Adrenal gland (tissue), 9 donors: ENCODE measurements at regions not wholly inside any gene's neighbourhood (a gene's known extent, or its start where the extent isn't known, plus 50 kb on each side); places are given as distances from the start of the nearest gene placed in this dataset.

Source experiments
- DNase-seq, 7 donors: peaks; one replicate each; pipeline ENCODE4 v3.0.0-alpha.2; 2019 to 2020
- H3K27ac ChIP-seq, 5 donors: fragments of 200-600 bp; sonication (generic) in 4 of 5; 1 replicate in 3 of 5; 2 replicates in 2 of 5; pipeline versions ENCODE4 v1.5.1 to v1.8.0; 2016 to 2020; ENCODE audit warnings: mild to moderate bottlenecking in 1 of 5
- H3K27me3 ChIP-seq: fragments of 200-600 bp; 2 replicates; pipeline ENCODE4 v1.8.0; 2021
- H3K36me3 ChIP-seq, 2 donors: fragments of 200-600 bp; replicated peaks in 1 of 2; 1 replicate in 1 of 2; 2 replicates in 1 of 2; pipeline versions ENCODE4 v1.5.1 to v1.8.0; 2018 to 2022
- H3K4me1 ChIP-seq, 2 donors: fragments of 200-600 bp; replicated peaks in 1 of 2; 1 replicate in 1 of 2; 2 replicates in 1 of 2; pipeline versions ENCODE4 v1.5.1 to v1.8.0; 2018 to 2021
- H3K4me3 ChIP-seq, 4 donors: fragments of 200-600 bp; sonication (generic) in 3 of 4; one replicate each; pipeline ENCODE4 v1.5.1; 2016 to 2018
- H3K9me3 ChIP-seq, 3 donors: fragments of 200-600 bp; sonication (generic) in 1 of 3; replicated peaks in 1 of 3; 1 replicate in 2 of 3; 2 replicates in 1 of 3; pipeline versions ENCODE4 v1.5.1 to v1.8.0; 2016 to 2021
- POLR2A ChIP-seq, 2 donors: fragments of 450-650 bp; IDR thresholded peaks; one replicate each; pipeline ENCODE4 v1.6.1; 2017; ENCODE audit warnings: antibody characterized with exemption in 2 of 2, mild to moderate bottlenecking in 2 of 2, moderate library complexity in 1 of 2
- WGBS, 4 donors: extraction: QIAGEN DNeasy Blood & Tissue Kit in 2 of 4; methylation state at CpG; one replicate each; pipeline versions ENCODE4 v1.1.5 to v1.1.7; 2013 to 2017; 5-methylcytosine and 5-hydroxymethylcytosine counted together
- intact Hi-C, 2 donors: fragments of 100-400 bp; cut with DNase I; formaldehyde crosslinking; loops; one replicate each; pipeline versions ENCODE4 v1.14.1 to v1.15.0; 2022 to 2023
- TF ChIP-seq, protein P1 (sequence below), 6 experiments: fragments of 450-650 bp in 4 of 6; fragments of 200-600 bp in 2 of 6; sonication (generic) in 1 of 6; IDR thresholded peaks; 1 replicate in 5 of 6; 2 replicates in 1 of 6; pipeline versions ENCODE4 v1.5.1 to v1.8.0; 2016 to 2021; ENCODE audit warnings: antibody characterized with exemption in 6 of 6, mild to moderate bottlenecking in 2 of 6, moderate library complexity in 1 of 6
- donor health status: healthy with polysubstance abuse.
- donor health status: Bipolar disorder and iron deficiency.
- donor health status: DM: yes; HTN: yes; CAD: no.
- donor health status: DM: no; HTN: no; CAD: no.
- donor health status: DM: no; HTN: no; CAD: no.

DNA sequence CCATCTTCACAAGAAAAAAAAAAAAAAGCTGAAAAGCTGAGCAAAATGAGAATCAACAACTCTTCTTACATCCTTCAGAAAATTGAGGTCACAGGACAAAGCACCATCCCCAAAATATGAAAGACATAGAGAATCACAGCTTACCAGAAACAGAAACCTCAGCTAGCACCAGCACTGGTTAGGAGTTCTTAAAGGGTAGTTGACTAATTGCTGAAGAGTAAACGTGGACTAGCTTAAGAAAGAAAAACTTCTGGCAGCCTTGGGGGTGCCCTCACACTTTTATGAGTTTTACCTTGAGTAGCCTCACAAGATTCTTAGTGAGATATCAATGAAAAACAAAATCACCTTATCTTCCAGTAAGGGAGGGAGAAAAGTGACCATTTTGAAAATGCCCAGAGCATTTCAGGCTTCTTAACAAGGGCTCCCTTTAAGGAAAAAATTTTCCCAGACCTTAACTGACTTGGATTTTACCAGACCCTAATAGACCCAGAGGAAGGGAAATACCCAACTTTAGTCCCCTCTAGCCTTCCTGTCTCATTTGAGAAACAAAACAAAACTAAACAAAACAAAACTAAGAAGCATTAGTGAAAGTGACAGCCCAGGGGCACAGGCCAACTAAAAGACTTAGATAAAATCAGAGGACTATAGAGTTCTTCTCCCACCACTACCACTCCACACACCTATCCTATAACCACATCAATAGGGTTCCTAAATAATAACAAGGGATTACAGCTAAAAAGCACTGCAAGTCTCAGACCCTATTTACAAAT lies 888.6 kb downstream of the DIAPH3 start:
- intact Hi-C loops = no loop called here
- Histone ChIP-seq H3K36me3 (no peaks in the 10 kb centered on the region), H3K4me3 (no peak overlapping the region), H3K27ac (no peak overlapping the region), H3K27me3 (no peaks in the 10 kb centered on the region), H3K4me1 (no peaks in the 10 kb centered on the region), H3K9me3 (no peaks in the 10 kb centered on the region)
- 20 to 45% (median 23%) methylated on average over 1 of the region's 1 CpG for WGBS, 4 donors
- no peak for TF ChIP-seq POLR2A (IDR thresholded peaks at IDR 0.05)
- no peak for DNase-seq

GRCh38 chr13:59276436-59276835 lies 887.3 kb downstream of the DIAPH3 start:
- Histone ChIP-seq H3K27ac (no peak overlapping the region), H3K4me1 (no peaks in the 10 kb centered on the region), H3K9me3 (no peaks in the 10 kb centered on the region), H3K4me3 (no peak overlapping the region), H3K27me3 (no peaks in the 10 kb centered on the region), H3K36me3 (no peaks in the 10 kb centered on the region)
- no peak for DNase-seq
- TF ChIP-seq POLR2A (IDR thresholded peaks at IDR 0.05) = no peak
- TF ChIP-seq, protein P1, sequence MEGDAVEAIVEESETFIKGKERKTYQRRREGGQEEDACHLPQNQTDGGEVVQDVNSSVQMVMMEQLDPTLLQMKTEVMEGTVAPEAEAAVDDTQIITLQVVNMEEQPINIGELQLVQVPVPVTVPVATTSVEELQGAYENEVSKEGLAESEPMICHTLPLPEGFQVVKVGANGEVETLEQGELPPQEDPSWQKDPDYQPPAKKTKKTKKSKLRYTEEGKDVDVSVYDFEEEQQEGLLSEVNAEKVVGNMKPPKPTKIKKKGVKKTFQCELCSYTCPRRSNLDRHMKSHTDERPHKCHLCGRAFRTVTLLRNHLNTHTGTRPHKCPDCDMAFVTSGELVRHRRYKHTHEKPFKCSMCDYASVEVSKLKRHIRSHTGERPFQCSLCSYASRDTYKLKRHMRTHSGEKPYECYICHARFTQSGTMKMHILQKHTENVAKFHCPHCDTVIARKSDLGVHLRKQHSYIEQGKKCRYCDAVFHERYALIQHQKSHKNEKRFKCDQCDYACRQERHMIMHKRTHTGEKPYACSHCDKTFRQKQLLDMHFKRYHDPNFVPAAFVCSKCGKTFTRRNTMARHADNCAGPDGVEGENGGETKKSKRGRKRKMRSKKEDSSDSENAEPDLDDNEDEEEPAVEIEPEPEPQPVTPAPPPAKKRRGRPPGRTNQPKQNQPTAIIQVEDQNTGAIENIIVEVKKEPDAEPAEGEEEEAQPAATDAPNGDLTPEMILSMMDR (IDR thresholded peaks at IDR 0.05) = no peak
- intact Hi-C loops = no loop called here

GRCh38 chr13:59277106-59277505 lies 886.6 kb downstream of the DIAPH3 start:
- no peaks in the 10 kb centered on the region for H3K4me1 ChIP-seq
- intact Hi-C loops = no loop called here
- H3K36me3 ChIP-seq = no peaks in the 10 kb centered on the region
- no peak overlapping the region for H3K4me3 ChIP-seq
- no peaks in the 10 kb centered on the region for H3K9me3 ChIP-seq
- H3K27ac ChIP-seq = no peak overlapping the region
- no peaks in the 10 kb centered on the region for H3K27me3 ChIP-seq
- no peak for DNase-seq
- no peak for TF ChIP-seq POLR2A (IDR thresholded peaks at IDR 0.05)
- TF ChIP-seq, protein P1 (IDR thresholded peaks at IDR 0.05) = no peak

GRCh38 chr13:59279028-59279427 lies 884.7 kb downstream of the DIAPH3 start:
- Histone ChIP-seq H3K9me3 (no peaks in the 10 kb centered on the region), H3K4me3 (no peak overlapping the region), H3K27me3 (no peaks in the 10 kb centered on the region), H3K27ac (no peak overlapping the region), H3K36me3 (no peaks in the 10 kb centered on the region), H3K4me1 (no peaks in the 10 kb centered on the region)
- TF ChIP-seq, protein P1 (IDR thresholded peaks at IDR 0.05) = no peak
- no peak for TF ChIP-seq POLR2A (IDR thresholded peaks at IDR 0.05)
- intact Hi-C loops = no loop called here
- DNase-seq = no peak
- WGBS, 4 donors = 55 to 70% (median 60%) methylated on average over 2 of the region's 2 CpGs

DNA sequence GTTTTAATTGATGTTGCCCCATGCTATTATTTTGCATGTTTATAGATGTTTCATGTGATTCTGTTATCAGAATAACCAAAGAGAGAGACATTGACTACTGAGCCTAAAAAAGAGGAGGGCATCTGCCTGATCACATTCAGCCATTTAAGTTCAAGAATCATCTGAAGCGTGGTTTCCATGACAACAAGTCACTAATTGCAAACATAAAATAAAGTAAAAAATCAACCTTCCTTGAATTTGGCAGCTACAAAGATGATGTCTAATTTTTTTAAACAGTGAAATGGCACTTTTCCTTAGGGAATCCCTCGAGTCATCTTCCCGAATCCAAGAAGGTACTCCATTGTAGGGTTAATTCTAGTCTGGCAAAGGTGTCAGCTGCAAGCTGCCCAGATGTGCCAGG lies 884.2 kb downstream of the DIAPH3 start:
- Histone ChIP-seq H3K27me3 (no peaks in the 10 kb centered on the region), H3K4me1 (no peaks in the 10 kb centered on the region), H3K36me3 (no peaks in the 10 kb centered on the region), H3K27ac (no peak overlapping the region), H3K9me3 (no peaks in the 10 kb centered on the region), H3K4me3 (no peak overlapping the region)
- no peak for DNase-seq
- intact Hi-C loops = no loop called here
- 80 to 83% (median 82%) methylated on average over 3 of the region's 3 CpGs for WGBS, 4 donors
- no peak for TF ChIP-seq POLR2A (IDR thresholded peaks at IDR 0.05)
- TF ChIP-seq, protein P1 (IDR thresholded peaks at IDR 0.05) = no peak
